NCI-H1092 (cell line): ENCODE measurements at regions not wholly inside any gene's neighbourhood (a gene's known extent, or its start where the extent isn't known, plus 50 kb on each side); places are given as distances from the start of the nearest gene placed in this dataset.

Source experiments
- DNase-seq: peaks from one replicate; lab custom pipeline; 2025; lab: John Stamatoyannopoulos, UW

DNA sequence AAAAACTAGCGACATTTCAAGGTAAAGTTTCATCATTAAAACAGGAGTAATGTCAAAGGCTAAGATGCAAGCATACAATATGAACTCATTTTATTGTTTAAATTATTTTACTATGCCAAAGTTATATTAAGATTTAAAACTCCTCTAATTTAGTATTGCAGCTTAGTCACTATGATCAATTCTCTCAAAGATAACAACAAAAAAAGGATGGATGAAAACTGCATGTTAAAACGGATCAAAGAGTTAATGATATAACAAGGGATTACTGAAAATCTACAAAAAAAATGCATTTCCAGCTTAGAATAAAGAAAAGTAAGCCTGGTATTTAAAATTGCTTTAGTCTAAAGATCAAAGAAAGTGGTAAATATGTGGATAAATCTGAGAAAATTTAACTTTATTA is 587.8 kb upstream of the PCDH20 start:
- no peak for DNase-seq

DNA sequence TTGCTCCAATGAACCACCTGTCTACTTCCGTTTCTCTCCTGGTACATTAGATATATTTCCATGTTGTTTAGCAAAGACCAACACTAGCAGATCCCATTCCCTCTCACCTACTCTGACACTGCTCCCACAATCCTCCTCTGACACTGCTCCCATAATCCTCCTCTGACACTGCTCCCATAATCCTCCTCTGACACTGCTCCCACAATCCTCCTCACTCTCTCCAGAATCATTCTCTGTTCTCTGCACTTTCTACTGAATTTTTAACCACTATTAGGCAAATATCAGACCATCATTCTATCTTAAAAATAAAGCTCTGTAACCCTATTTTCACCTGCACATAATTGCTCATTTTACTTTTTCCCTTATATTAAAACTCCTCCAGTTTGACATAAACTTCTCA is 578.5 kb upstream of the PCDH20 start:
- no peak for DNase-seq

GRCh38 chr13:61989978-61990377 is 574.3 kb upstream of the PCDH20 start:
- DNase-seq = no peak

DNA sequence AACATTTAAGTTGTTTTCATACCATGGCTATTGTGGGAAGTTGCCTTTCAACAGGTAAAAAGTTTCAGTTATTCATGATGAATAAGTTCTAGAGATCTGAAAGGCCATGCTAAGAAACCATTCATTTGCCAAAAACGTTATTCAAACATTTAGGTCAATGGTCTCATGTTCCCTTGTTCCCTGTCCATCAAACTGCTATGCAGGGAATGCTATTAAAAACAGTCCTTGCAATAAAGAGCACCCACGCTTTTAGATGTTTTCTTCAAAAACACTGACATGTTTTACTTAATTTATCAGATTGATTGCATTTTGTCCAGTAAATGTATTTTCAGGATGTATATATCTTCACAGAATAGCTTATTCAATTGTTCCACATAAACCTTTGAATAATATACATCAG is 573.2 kb upstream of the PCDH20 start:
- no peak for DNase-seq

DNA sequence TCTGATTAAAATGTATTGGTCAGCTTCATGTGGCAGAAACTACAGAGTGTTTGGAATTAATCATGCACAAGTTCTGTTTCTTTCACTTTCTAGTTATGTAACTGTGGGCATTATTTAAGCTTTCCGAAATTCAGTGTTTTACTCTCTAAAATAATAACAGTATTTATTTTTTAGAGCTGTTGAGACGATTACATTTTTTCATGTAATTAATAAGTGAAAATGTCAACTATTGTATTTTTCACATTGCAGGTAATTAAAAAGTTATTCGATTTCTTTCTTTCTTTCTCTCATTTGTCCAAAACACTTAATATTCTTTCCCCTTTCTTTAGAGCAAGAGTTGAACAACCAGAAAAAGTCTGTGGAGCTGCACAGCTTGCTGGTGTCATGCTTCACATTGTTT is 559.4 kb upstream of the PCDH20 start:
- DNase-seq = no peak

GRCh38 chr13:61965756-61966155 is 550.1 kb upstream of the PCDH20 start:
- DNase-seq = no peak

- no peak for DNase-seq
Measured at GRCh38 chr13:61960981-61961380, 545.3 kb upstream of the PCDH20 start.

- DNase-seq = no peak
Measured at GRCh38 chr13:61954092-61954491, 538.4 kb upstream of the PCDH20 start.

GRCh38 chr13:61950828-61951227 is 535.2 kb upstream of the PCDH20 start:
- no peak for DNase-seq

DNA sequence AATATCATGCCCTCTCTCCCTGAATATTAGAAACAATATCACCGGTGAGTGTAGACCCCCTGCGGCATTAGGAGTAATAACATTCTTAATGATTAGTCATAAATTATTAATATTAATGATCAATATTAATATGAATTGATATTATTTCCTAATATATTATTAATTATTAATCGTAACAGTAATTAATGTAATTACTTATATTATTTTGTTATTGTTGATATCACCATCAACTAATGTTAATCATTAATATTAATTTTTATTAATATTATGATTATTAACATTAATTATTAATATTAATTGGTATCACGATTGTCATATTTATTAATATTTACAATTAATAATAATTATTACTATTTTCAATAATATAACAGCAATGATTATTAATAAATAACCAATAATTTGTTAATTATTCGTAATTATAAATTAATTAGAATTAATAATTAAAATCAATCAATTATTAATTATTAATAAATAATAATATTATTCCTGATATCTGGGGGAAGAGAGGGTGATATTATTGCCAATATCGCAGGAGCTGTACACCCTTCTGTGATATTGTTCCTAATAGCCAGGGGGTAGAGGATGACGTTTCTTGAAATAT is 528.8 kb upstream of the PCDH20 start:
- no peak for DNase-seq

DNA sequence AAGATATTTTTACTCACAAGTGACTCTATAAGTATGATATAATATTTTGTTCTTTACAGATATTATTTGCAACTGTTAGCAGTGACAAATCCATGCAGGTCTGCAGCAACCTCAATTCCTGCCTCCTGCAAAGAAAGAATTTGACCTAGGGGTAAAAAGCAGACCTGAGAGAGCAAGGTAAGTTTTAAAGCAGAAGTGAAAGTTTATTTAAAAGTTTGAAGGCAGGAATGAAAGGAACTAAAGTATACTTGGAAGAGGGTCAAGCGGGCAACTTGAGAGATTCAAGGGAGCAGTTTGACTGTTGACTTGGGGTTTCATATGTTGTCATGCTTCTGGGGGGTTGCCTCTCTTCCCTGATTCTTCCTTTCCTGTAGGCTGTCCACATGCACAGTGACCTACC is 520.1 kb upstream of the PCDH20 start:
- no peak for DNase-seq

DNA sequence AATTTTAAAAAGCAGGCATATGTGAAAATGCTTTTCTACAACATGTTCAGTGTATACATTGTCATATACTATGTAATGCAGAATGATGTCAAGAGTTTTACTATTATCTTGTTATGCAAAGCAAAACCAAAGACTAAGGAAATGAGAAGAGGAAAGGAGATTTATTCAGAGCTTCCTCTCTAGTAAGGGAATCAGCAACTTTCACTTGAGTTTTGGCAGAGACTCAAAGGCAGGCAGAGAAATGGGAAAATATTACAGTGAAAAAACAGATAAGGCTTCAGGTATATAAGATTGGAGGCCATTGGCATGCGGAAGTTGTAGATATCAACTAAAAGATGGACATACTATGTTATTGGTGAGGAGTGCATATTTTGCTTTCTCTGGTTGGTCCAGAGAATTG is 512.0 kb upstream of the PCDH20 start:
- no peak for DNase-seq

DNA sequence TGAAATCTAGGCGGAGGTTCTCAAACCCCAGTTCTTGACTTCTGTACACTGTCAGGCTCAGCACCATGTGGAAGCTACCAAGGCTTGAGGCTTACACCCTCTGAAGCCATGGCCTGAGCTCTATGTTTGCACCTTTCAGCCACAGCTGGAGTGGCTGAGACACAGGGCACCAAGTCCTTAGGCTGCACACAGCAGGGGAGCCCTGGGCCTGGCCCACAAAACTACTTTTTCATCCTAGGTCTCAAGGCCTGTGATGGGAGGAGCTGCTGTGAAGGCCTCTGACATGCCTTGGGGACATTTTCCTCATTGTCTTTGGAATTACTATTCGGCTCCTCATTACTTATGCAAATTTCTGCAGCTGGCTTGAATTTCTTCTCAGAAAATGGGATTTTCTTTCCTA is 503.2 kb upstream of the PCDH20 start:
- no peak for DNase-seq

GRCh38 chr13:61916483-61916882 is 500.8 kb upstream of the PCDH20 start:
- DNase-seq = no peak

DNA sequence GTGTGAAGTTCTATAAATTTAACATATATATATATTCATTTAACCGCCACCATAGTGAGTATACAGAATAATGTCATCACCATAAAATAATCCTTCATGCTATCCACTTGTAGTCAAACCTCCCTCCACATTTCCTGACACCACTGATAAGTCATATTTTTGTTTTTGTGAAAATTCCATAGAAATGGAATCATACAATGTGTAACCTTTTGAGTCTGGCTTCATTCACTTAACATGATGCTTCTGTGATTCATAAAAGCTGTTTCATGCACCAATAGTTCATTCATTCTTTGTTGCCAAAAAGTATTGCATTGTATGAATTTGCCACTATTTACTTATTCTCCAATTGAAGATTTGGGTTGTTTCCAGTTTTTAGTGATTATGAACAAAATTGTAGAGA is 497.5 kb upstream of the PCDH20 start:
- no peak for DNase-seq

DNA sequence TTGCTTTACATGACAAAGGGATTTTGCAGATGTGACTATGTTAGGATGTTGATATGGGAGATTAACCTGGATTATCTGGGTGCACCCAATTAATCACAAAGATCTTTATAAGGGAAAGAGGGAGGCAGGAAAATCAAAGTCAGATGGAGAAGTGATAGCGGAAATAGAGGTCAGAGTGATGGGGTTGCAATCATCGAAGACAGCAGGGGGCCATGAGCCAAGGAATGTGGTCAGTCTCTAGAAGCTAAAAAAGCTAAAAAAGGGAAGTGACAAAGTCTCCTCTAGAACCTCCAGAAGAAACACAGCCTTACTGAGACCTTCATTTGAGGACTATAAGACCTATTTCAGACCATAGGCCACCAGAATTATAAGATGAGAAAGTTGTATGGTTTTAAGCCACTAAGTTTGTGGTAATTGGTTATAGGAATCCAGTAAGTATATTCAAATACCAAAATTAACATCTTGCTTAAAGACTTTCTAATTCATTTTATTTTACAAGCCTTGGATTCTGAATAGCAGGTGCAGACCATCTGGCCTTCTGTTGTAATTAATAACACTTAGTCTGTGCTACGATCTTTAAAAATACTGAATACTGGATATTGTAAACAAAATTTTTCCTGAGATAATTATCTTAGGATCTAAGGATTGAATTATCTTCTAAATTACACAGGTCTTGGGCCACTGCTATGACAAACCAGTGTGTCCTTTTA is 493.4 kb upstream of the PCDH20 start:
- no peak for DNase-seq

DNA sequence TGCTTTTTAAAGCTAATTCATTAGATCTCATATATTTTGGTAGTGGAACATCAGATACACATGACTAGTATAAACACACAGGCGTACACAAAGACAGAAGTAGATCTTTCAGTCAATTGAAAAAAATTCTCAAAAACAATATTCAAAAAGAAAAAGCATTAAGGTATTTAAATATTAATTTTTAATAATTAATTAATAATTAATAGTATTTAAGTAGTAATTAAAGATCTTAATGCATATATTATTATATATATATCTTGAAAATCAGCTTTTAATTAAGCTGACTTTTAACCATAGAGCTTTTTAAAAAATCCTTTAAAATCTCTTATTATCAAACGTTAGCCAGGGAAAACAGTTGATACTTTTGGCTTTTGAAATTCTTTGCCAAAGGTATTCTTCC is 489.4 kb upstream of the PCDH20 start:
- no peak for DNase-seq

- DNase-seq = no peak
Measured at GRCh38 chr13:61901946-61902541, 486.4 kb upstream of the PCDH20 start.

DNA sequence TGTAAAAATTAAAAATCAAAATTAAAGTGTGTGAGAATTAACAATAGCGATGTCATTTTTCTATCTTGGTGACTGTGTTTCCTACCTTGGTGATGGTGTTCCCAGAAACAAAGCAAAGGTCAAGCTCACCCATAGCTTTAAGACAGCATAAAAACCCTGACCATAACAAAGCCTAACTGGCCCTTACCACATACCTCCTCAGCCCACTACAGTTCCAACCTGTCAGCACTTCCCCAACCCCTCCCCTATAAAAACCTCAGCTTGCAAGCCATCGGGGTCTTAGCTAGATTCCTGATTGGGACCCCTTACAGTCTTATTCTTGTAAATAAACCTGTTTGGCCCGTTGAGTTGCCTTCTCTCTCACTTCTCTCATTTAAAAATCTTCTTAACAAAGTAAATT is 484.4 kb upstream of the PCDH20 start:
- DNase-seq = no peak

DNA sequence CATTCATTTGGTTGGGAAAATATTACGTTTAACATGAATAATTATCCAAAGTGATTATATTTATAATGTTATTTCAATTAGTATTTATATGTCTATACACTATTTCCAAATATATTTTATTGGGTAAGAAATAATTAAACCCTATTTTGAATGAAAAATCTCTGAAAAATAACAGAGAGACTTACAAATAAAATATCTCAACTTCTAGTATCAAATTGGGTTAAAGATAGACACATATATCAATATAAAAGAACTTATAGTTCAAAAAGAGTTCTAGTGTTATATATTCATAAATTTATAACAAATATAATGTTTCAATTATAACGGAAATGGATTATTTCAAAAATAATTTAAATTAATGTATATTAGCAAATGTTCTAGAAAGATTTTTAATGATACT is 482.6 kb upstream of the PCDH20 start:
- no peak for DNase-seq

DNA sequence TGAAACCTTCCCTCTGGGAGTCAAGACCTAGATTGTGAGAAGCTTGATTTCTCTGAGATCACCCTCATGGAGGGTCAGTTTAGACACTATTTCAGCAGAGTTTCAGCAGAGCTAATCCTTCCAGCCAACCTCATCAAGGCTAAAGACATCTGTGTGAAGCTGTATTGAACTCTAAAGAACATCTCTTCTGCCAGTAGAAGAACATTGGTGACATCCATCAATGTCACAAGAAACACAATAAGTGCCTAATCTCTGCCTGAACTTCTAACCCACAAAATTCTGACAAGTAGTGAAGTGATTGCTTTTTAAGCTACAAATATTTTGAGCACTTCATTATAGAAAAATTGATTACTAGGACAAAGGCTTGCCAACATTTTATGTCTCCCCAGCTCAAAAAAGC is 475.8 kb upstream of the PCDH20 start:
- DNase-seq = no peak

- DNase-seq = no peak
Measured at GRCh38 chr13:61884830-61885229, 469.2 kb upstream of the PCDH20 start.

- peak; percentile 4 for DNase-seq
Measured at GRCh38 chr13:61880578-61881283, 465.1 kb upstream of the PCDH20 start.
